HT1080 (cell line): ENCODE measurements at regions not wholly inside any gene's neighbourhood (a gene's known extent, or its start where the extent isn't known, plus 50 kb on each side); places are given as distances from the start of the nearest gene placed in this dataset.
A peak's percentile ranks its signal among the peaks of the same experiment; 100 is the strongest.
"Not testable (repeated sequence)": the region's sequence is repeated elsewhere in the genome, so short reads cannot be mapped to it uniquely, and the experiment has no call there.

Experiments
- DNase-seq: peaks from one replicate; pipeline ENCODE4 v3.0.0-alpha.2; 2015; ENCODE audit warnings: low read depth

- no peak for DNase-seq
These were observed 104.5 kb downstream of the ZMAT3 start for GRCh38 chr3:178967177-178967532.

- DNase-seq, result peak; percentile 63
These were observed 105.1 kb downstream of the ZMAT3 start for GRCh38 chr3:178966299-178967176.

GRCh38 chr3:178964551-178964950 is 107.1 kb downstream of the ZMAT3 start:
- no peak for DNase-seq

GRCh38 chr3:178960918-178961317 is 110.7 kb downstream of the ZMAT3 start:
- DNase-seq, result no peak

GRCh38 chr3:178960181-178960580 is 111.4 kb downstream of the ZMAT3 start:
- no peak for DNase-seq

GRCh38 chr3:178950676-178951075 is 120.9 kb downstream of the ZMAT3 start:
- DNase-seq, result peak; percentile 84

- DNase-seq, result no peak
These were observed 121.7 kb downstream of the ZMAT3 start for GRCh38 chr3:178949896-178950295.

GRCh38 chr3:178948546-178948945 is 123.1 kb downstream of the ZMAT3 start:
- DNase-seq, result no peak

GRCh38 chr3:178947738-178948137 is 123.9 kb downstream of the ZMAT3 start:
- DNase-seq, result no peak

- not testable (repeated sequence) for DNase-seq
These were observed 129.3 kb downstream of the ZMAT3 start for GRCh38 chr3:178942261-178942660.

- no peak for DNase-seq
These were observed 141.5 kb downstream of the ZMAT3 start for GRCh38 chr3:178930116-178930515.

- DNase-seq, result no peak
These were observed 155.4 kb downstream of the ZMAT3 start for GRCh38 chr3:178916223-178916622.

- peak; percentile 29 for DNase-seq
These were observed 156.2 kb downstream of the ZMAT3 start for GRCh38 chr3:178915365-178915764.

- peak; percentile 28 for DNase-seq
These were observed 164.5 kb downstream of the ZMAT3 start for GRCh38 chr3:178907081-178907480.

- DNase-seq, result no peak
These were observed 170.4 kb downstream of the ZMAT3 start for GRCh38 chr3:178901204-178901603.

- no peak for DNase-seq
These were observed 171.5 kb downstream of the ZMAT3 start for GRCh38 chr3:178900029-178900646.

- DNase-seq, result no peak
These were observed 176.3 kb downstream of the ZMAT3 start for GRCh38 chr3:178895178-178895789.
